HG02678 (cell line): ENCODE measurements at regions not wholly inside any gene's neighbourhood (a gene's known extent, or its start where the extent isn't known, plus 50 kb on each side); places are given as distances from the start of the nearest gene placed in this dataset.

ENCODE experiments used
- ATAC-seq: cut with Tn5 transposase; IDR thresholded peaks from one replicate; pipeline ENCODE4 v1.9.1; 2021; ENCODE audit warnings: mild to moderate bottlenecking, moderate library complexity; ENCODE audit not compliant: unreplicated experiment

GRCh38 chr21:28541371-28542112 lies 451.1 kb downstream of the LTN1 start:
- ATAC-seq, result no peak

GRCh38 chr21:28540514-28540913 lies 452.2 kb downstream of the LTN1 start:
- no peak for ATAC-seq

GRCh38 chr21:28539623-28539988 lies 453.1 kb downstream of the LTN1 start:
- ATAC-seq, result no peak

GRCh38 chr21:28538987-28539622 lies 453.6 kb downstream of the LTN1 start:
- ATAC-seq, result no peak

GRCh38 chr21:28537371-28538079 lies 455.2 kb downstream of the LTN1 start:
- no peak for ATAC-seq

GRCh38 chr21:28532446-28532845 lies 460.2 kb downstream of the LTN1 start:
- no peak for ATAC-seq

GRCh38 chr21:28523367-28523766 lies 469.3 kb downstream of the LTN1 start:
- no peak for ATAC-seq

- no peak for ATAC-seq
Observed at GRCh38 chr21:28522014-28522799, 470.5 kb downstream of the LTN1 start.

GRCh38 chr21:28518630-28519029 lies 474.0 kb downstream of the LTN1 start:
- no peak for ATAC-seq

- ATAC-seq, result peak; percentile 99
Observed at GRCh38 chr21:28516991-28517592, 475.6 kb downstream of the LTN1 start.

- ATAC-seq, result no peak
Observed at GRCh38 chr21:28516021-28516420, 476.7 kb downstream of the LTN1 start.

GRCh38 chr21:28513428-28513827 lies 479.2 kb downstream of the LTN1 start:
- ATAC-seq, result no peak

- no peak for ATAC-seq
Observed at GRCh38 chr21:28509031-28509430, 483.6 kb downstream of the LTN1 start.

GRCh38 chr21:28508126-28508525 lies 484.6 kb downstream of the LTN1 start:
- ATAC-seq, result no peak

GRCh38 chr21:28496517-28496916 lies 496.2 kb downstream of the LTN1 start:
- ATAC-seq, result no peak

- ATAC-seq, result no peak
Observed at GRCh38 chr21:28492127-28492526, 500.6 kb downstream of the LTN1 start.

- no peak for ATAC-seq
Observed at GRCh38 chr21:28489821-28490350, 502.8 kb downstream of the LTN1 start.

GRCh38 chr21:28489162-28489561 lies 503.5 kb downstream of the LTN1 start:
- ATAC-seq, result no peak

- no peak for ATAC-seq
Observed at GRCh38 chr21:28487455-28488070, 505.1 kb downstream of the LTN1 start.
